ENCODE measurements at regions not wholly inside any gene's neighbourhood (a gene's known extent, or its start where the extent isn't known, plus 50 kb on each side); places are given as distances from the start of the nearest gene placed in this dataset.

- Histone ChIP-seq H3K9ac (ENCODE audit: insufficient read depth, low read length) (no peak overlapping the region), H3K4me1 (ENCODE audit: control insufficient read depth, extremely low read depth, insufficient read depth, low read length) (no peaks in the 10 kb centered on the region), H3K4me3 (replicated peaks in 1 of 4; ENCODE audit: control extremely low read depth in 1 of 4, insufficient read depth in 1 of 4, low read depth in 3 of 4, low read length in 4 of 4) (no peak overlapping the region), H4K20me1 (ENCODE audit: control insufficient read depth, extremely low read depth, insufficient read depth, low read length) (no peaks in the 10 kb centered on the region), H3K36me3 (ENCODE audit: control insufficient read depth, insufficient read depth, low read length) (no peaks in the 10 kb centered on the region), H3K27me3 (ENCODE audit: control insufficient read depth, insufficient read depth, low read length) (no peaks in the 10 kb centered on the region), H2AFZ (ENCODE audit: low read length) (no peak overlapping the region), H3K9me3 (ENCODE audit: control insufficient read depth, insufficient read depth, low read depth, low read length) (no peaks in the 10 kb centered on the region), H3K27ac (ENCODE audit: insufficient read depth, low read length) (no peak overlapping the region), H3K4me2 (ENCODE audit: extremely low read depth, insufficient read depth, low read length) (no peak overlapping the region), H3K79me2 (ENCODE audit: control insufficient read depth, insufficient read depth, low read length) (no peaks in the 10 kb centered on the region)
- no peak for TF ChIP-seq EZH2 (IDR thresholded peaks at IDR 0.05; ENCODE audit: low read length, missing control alignments)
- no peak for TF ChIP-seq CTCF (conservative IDR thresholded peaks at IDR 0.05 in 1 of 2, IDR thresholded peaks at IDR 0.05 in 1 of 2; ENCODE audit: low read depth in 1 of 2, low read length in 2 of 2)
- DNase-seq (ENCODE audit: low read depth in 2 of 2), result no peak
Measured at GRCh38 chr3:67883766-67884165, 229.4 kb upstream of the SUCLG2 start.

DNA sequence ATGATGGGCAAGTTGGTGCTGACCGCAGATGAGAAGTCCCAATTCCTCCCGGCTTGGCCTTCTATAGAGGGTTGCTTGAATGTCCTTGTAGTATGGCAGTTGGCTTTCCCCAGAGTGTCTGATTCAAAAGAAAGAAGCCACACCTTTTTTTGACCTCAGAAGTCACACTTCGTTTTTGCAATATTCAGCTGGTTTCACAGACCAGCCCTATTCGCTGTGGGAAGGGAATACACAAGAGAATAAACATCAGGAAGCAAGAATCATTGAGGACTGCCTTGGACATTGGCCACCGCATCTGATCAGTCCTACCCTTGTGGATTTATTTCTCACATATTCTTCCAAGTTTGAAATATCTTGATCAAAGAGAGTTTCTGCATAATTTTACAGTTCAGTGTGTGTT, 228.6 kb upstream of the SUCLG2 start:
- H3K27me3 ChIP-seq (ENCODE audit: control insufficient read depth, insufficient read depth, low read length), result no peaks in the 10 kb centered on the region
- H3K4me1 ChIP-seq (ENCODE audit: control insufficient read depth, extremely low read depth, insufficient read depth, low read length), result no peaks in the 10 kb centered on the region
- H3K4me3 ChIP-seq (replicated peaks in 1 of 4; ENCODE audit: control extremely low read depth in 1 of 4, insufficient read depth in 1 of 4, low read depth in 3 of 4, low read length in 4 of 4), result no peak overlapping the region
- no peaks in the 10 kb centered on the region for H3K79me2 ChIP-seq (ENCODE audit: control insufficient read depth, insufficient read depth, low read length)
- H3K27ac ChIP-seq (ENCODE audit: insufficient read depth, low read length), result no peak overlapping the region
- H3K36me3 ChIP-seq (ENCODE audit: control insufficient read depth, insufficient read depth, low read length), result no peaks in the 10 kb centered on the region
- no peaks in the 10 kb centered on the region for H4K20me1 ChIP-seq (ENCODE audit: control insufficient read depth, extremely low read depth, insufficient read depth, low read length)
- no peak overlapping the region for H3K9ac ChIP-seq (ENCODE audit: insufficient read depth, low read length)
- H3K9me3 ChIP-seq (ENCODE audit: control insufficient read depth, insufficient read depth, low read depth, low read length), result no peaks in the 10 kb centered on the region
- no peak overlapping the region for H3K4me2 ChIP-seq (ENCODE audit: extremely low read depth, insufficient read depth, low read length)
- no peak overlapping the region for H2AFZ ChIP-seq (ENCODE audit: low read length)
- no peak for TF ChIP-seq EZH2 (IDR thresholded peaks at IDR 0.05; ENCODE audit: low read length, missing control alignments)
- TF ChIP-seq CTCF (conservative IDR thresholded peaks at IDR 0.05 in 1 of 2, IDR thresholded peaks at IDR 0.05 in 1 of 2; ENCODE audit: low read depth in 1 of 2, low read length in 2 of 2), result no peak
- DNase-seq (ENCODE audit: low read depth in 2 of 2), result no peak

- Histone ChIP-seq H2AFZ (ENCODE audit: low read length) (no peak overlapping the region), H3K4me1 (ENCODE audit: control insufficient read depth, extremely low read depth, insufficient read depth, low read length) (no peaks in the 10 kb centered on the region), H4K20me1 (ENCODE audit: control insufficient read depth, extremely low read depth, insufficient read depth, low read length) (no peaks in the 10 kb centered on the region), H3K36me3 (ENCODE audit: control insufficient read depth, insufficient read depth, low read length) (no peaks in the 10 kb centered on the region), H3K27me3 (ENCODE audit: control insufficient read depth, insufficient read depth, low read length) (no peaks in the 10 kb centered on the region), H3K27ac (ENCODE audit: insufficient read depth, low read length) (no peak overlapping the region), H3K4me3 (replicated peaks in 1 of 4; ENCODE audit: control extremely low read depth in 1 of 4, insufficient read depth in 1 of 4, low read depth in 3 of 4, low read length in 4 of 4) (no peak overlapping the region), H3K79me2 (ENCODE audit: control insufficient read depth, insufficient read depth, low read length) (no peaks in the 10 kb centered on the region), H3K4me2 (ENCODE audit: extremely low read depth, insufficient read depth, low read length) (no peak overlapping the region), H3K9me3 (ENCODE audit: control insufficient read depth, insufficient read depth, low read depth, low read length) (no peaks in the 10 kb centered on the region), H3K9ac (ENCODE audit: insufficient read depth, low read length) (no peak overlapping the region)
- DNase-seq (ENCODE audit: low read depth in 2 of 2), result no peak
- TF ChIP-seq CTCF (conservative IDR thresholded peaks at IDR 0.05 in 1 of 2, IDR thresholded peaks at IDR 0.05 in 1 of 2; ENCODE audit: low read depth in 1 of 2, low read length in 2 of 2) (no peak), EZH2 (IDR thresholded peaks at IDR 0.05; ENCODE audit: low read length, missing control alignments) (no peak)
Measured at GRCh38 chr3:67876261-67876660, 221.8 kb upstream of the SUCLG2 start.
